ENCODE measurements at regions not wholly inside any gene's neighbourhood (a gene's known extent, or its start where the extent isn't known, plus 50 kb on each side); places are given as distances from the start of the nearest gene placed in this dataset.
A peak's percentile ranks its signal among the peaks of the same experiment; 100 is the strongest.

- Mint-ChIP-seq H3K4me3 (peak overlapping the region; percentile 30 to 38), H3K4me1 (peaks cover 78% of the 10 kb centered on the region), H3K27ac (no peak overlapping the region), H3K9me3 (peaks cover 0 to 8% of the 10 kb centered on the region in 2 donors), H3K27me3 (no peaks in the 10 kb centered on the region)
- DNase-seq (no peak), ATAC-seq (peak; percentile 42)
Observed at GRCh38 chr6:25174678-25175077, 104.5 kb upstream of the CARMIL1 start.

GRCh38 chr6:25175196-25175595 lies 104.0 kb upstream of the CARMIL1 start:
- ATAC-seq (no peak), DNase-seq (no peak)
- Mint-ChIP-seq H3K27ac (no peak overlapping the region), H3K27me3 (no peaks in the 10 kb centered on the region), H3K4me3 (no peak overlapping the region), H3K9me3 (peaks cover 0 to 8% of the 10 kb centered on the region in 2 donors), H3K4me1 (peaks cover 73% of the 10 kb centered on the region)

- peaks cover 68% of the 10 kb centered on the region for H3K4me1 Mint-ChIP-seq
- ATAC-seq, result no peak
- peaks cover 0 to 8% of the 10 kb centered on the region in 2 donors for H3K9me3 Mint-ChIP-seq
- DNase-seq, result no peak
- no peak overlapping the region for H3K27ac Mint-ChIP-seq
- no peak overlapping the region for H3K4me3 Mint-ChIP-seq
- H3K27me3 Mint-ChIP-seq, result no peaks in the 10 kb centered on the region
Observed at GRCh38 chr6:25175681-25176080, 103.5 kb upstream of the CARMIL1 start.

- Mint-ChIP-seq H3K27ac (no peak overlapping the region), H3K4me3 (peak overlapping the region in 1 of 2 donors; percentile 20), H3K4me1 (peaks cover 60% of the 10 kb centered on the region), H3K27me3 (no peaks in the 10 kb centered on the region), H3K9me3 (peaks cover 0 to 8% of the 10 kb centered on the region in 2 donors)
- DNase-seq, result no peak
- no peak for ATAC-seq
Observed at GRCh38 chr6:25176466-25176865, 102.7 kb upstream of the CARMIL1 start.

- H3K4me3 Mint-ChIP-seq, result no peak overlapping the region
- no peak for DNase-seq
- H3K27ac Mint-ChIP-seq, result no peak overlapping the region
- peaks cover 0 to 8% of the 10 kb centered on the region in 2 donors for H3K9me3 Mint-ChIP-seq
- H3K4me1 Mint-ChIP-seq, result peaks cover 53% of the 10 kb centered on the region
- ATAC-seq, result no peak
- H3K27me3 Mint-ChIP-seq, result no peaks in the 10 kb centered on the region
Observed at GRCh38 chr6:25177500-25178028, 101.6 kb upstream of the CARMIL1 start.

GRCh38 chr6:25178336-25179035 lies 100.7 kb upstream of the CARMIL1 start:
- H3K4me3 Mint-ChIP-seq, result peak overlapping the region in 1 of 2 donors; percentile 44

GRCh38 chr6:25179051-25179778 lies 100.0 kb upstream of the CARMIL1 start:
- ATAC-seq (peak; percentile 43), DNase-seq (no peak)
- Mint-ChIP-seq H3K4me1 (peaks cover 37% of the 10 kb centered on the region), H3K4me3 (peak overlapping the region; percentile 15 to 44), H3K27me3 (peaks cover 10% of the 10 kb centered on the region), H3K9me3 (no peaks in the 10 kb centered on the region), H3K27ac (peak overlapping the region in 1 of 2 donors; percentile 28)

More at GRCh38 chr6:25178336-25179035, 100.7 kb upstream of the CARMIL1 start:
- peaks cover 44% of the 10 kb centered on the region for H3K4me1 Mint-ChIP-seq
- peak overlapping the region in 1 of 2 donors; percentile 28 for H3K27ac Mint-ChIP-seq
- H3K27me3 Mint-ChIP-seq, result peaks cover 4% of the 10 kb centered on the region
- H3K9me3 Mint-ChIP-seq, result no peaks in the 10 kb centered on the region
- ATAC-seq, result no peak
- no peak for DNase-seq

- Mint-ChIP-seq H3K4me1 (peaks cover 21% of the 10 kb centered on the region), H3K27ac (peak overlapping the region in 1 of 2 donors; percentile 47), H3K9me3 (no peaks in the 10 kb centered on the region), H3K27me3 (peaks cover 18% of the 10 kb centered on the region), H3K4me3 (no peak overlapping the region)
- peak; percentile 12 for ATAC-seq
- DNase-seq, result no peak
Observed at GRCh38 chr6:25180630-25181349, 98.4 kb upstream of the CARMIL1 start.

- DNase-seq (no peak), ATAC-seq (no peak)
- Mint-ChIP-seq H3K27me3 (peaks cover 21% of the 10 kb centered on the region), H3K4me3 (no peak overlapping the region), H3K27ac (peak overlapping the region in 1 of 2 donors; percentile 3), H3K4me1 (peaks cover 16% of the 10 kb centered on the region), H3K9me3 (no peaks in the 10 kb centered on the region)
Observed at GRCh38 chr6:25181350-25181724, 97.8 kb upstream of the CARMIL1 start.

GRCh38 chr6:25181923-25182322 lies 97.3 kb upstream of the CARMIL1 start:
- peak; percentile 68 for ATAC-seq
- no peak overlapping the region for H3K4me3 Mint-ChIP-seq

GRCh38 chr6:25186919-25187318 lies 92.3 kb upstream of the CARMIL1 start:
- H3K9me3 Mint-ChIP-seq, result no peaks in the 10 kb centered on the region
- peak overlapping the region in 1 of 2 donors; percentile 0 for H3K27ac Mint-ChIP-seq
- DNase-seq (no peak), ATAC-seq (no peak)
- H3K4me1 Mint-ChIP-seq, result no peaks in the 10 kb centered on the region
- H3K4me3 Mint-ChIP-seq, result no peak overlapping the region
- H3K27me3 Mint-ChIP-seq, result peaks cover 45% of the 10 kb centered on the region

More at GRCh38 chr6:25181923-25182322, 97.3 kb upstream of the CARMIL1 start:
- H3K27me3 Mint-ChIP-seq, result peaks cover 26% of the 10 kb centered on the region
- peaks cover 13% of the 10 kb centered on the region for H3K4me1 Mint-ChIP-seq
- H3K27ac Mint-ChIP-seq, result peak overlapping the region in 1 of 2 donors; percentile 10
- H3K9me3 Mint-ChIP-seq, result no peaks in the 10 kb centered on the region
- no peak for DNase-seq

GRCh38 chr6:25188232-25188631 lies 90.9 kb upstream of the CARMIL1 start:
- DNase-seq (no peak), ATAC-seq (no peak)
- peaks cover 57% of the 10 kb centered on the region for H3K27me3 Mint-ChIP-seq
- H3K27ac Mint-ChIP-seq, result no peak overlapping the region
- H3K4me3 Mint-ChIP-seq, result no peak overlapping the region
- no peaks in the 10 kb centered on the region for H3K4me1 Mint-ChIP-seq
- H3K9me3 Mint-ChIP-seq, result no peaks in the 10 kb centered on the region

- Mint-ChIP-seq H3K4me3 (no peak overlapping the region), H3K27ac (no peak overlapping the region), H3K27me3 (peaks cover 25% of the 10 kb centered on the region), H3K9me3 (no peaks in the 10 kb centered on the region), H3K4me1 (no peaks in the 10 kb centered on the region)
- DNase-seq (no peak), ATAC-seq (no peak)
Observed at GRCh38 chr6:25192590-25193459, 86.3 kb upstream of the CARMIL1 start.

GRCh38 chr6:25193460-25194171 lies 85.6 kb upstream of the CARMIL1 start:
- no peaks in the 10 kb centered on the region for H3K9me3 Mint-ChIP-seq
- ATAC-seq (no peak), DNase-seq (no peak)
- H3K27me3 Mint-ChIP-seq, result peaks cover 18% of the 10 kb centered on the region
- no peak overlapping the region for H3K27ac Mint-ChIP-seq
- no peak overlapping the region for H3K4me3 Mint-ChIP-seq
- no peaks in the 10 kb centered on the region for H3K4me1 Mint-ChIP-seq
